Duodenal mucosa (tissue), 2 donors: ENCODE measurements at regions not wholly inside any gene's neighbourhood (a gene's known extent, or its start where the extent isn't known, plus 50 kb on each side); places are given as distances from the start of the nearest gene placed in this dataset.
"Not testable (repeated sequence)": the region's sequence is repeated elsewhere in the genome, so short reads cannot be mapped to it uniquely, and the experiment has no call there.

Experiments
- H3K27ac ChIP-seq: one replicate; pipeline ENCODE4 v1.7.0; 2013; ENCODE audit warnings: low read depth, low read length
- H3K27me3 ChIP-seq, 2 donors: one replicate each; pipeline ENCODE4 v1.7.0; 2013; ENCODE audit warnings: low read length in 2 of 2, control low read depth in 1 of 2; ENCODE audit not compliant: insufficient read depth in 2 of 2, control insufficient read depth in 1 of 2
- H3K36me3 ChIP-seq, 2 donors: one replicate each; pipeline ENCODE4 v1.7.0; 2013; ENCODE audit warnings: low read length in 2 of 2, control low read depth in 1 of 2; ENCODE audit not compliant: insufficient read depth in 2 of 2, control insufficient read depth in 1 of 2
- H3K4me1 ChIP-seq, 2 donors: one replicate each; pipeline ENCODE4 v1.7.0; 2013; ENCODE audit warnings: low read length in 2 of 2, control low read depth in 1 of 2; ENCODE audit not compliant: insufficient read depth in 2 of 2, control insufficient read depth in 1 of 2
- H3K4me3 ChIP-seq, 2 donors: one replicate each; pipeline ENCODE4 v1.7.0; 2013; ENCODE audit warnings: low read length in 2 of 2, low read depth in 1 of 2
- H3K9ac ChIP-seq, 2 donors: one replicate each; pipeline ENCODE4 v1.7.0; 2013; ENCODE audit warnings: low read length in 2 of 2, low read depth in 1 of 2
- H3K9me3 ChIP-seq, 2 donors: one replicate each; pipeline ENCODE4 v1.7.0; 2013; ENCODE audit warnings: low read length in 2 of 2, control low read depth in 1 of 2; ENCODE audit not compliant: control insufficient read depth in 1 of 2

DNA sequence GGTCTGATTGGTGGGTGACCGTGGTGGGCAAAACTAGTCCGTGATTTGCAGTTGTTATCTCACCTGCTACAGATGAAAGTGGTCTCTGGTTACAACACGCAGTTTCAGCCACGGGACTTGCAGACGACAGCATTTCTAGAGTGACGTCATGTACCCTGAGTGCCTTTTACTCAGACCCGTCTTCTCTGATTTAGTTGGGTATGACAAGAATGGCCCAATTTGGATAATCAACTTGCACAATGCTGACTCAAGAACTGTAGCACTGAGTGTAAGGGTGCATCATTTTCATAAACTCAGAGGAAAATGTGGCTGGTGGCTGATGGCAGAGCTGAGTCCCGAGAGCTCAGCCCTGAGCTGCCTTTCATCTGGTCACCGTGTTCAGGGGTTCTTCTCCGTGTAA is 281.4 kb upstream of the FRG1 start:
- Histone ChIP-seq H3K27me3 (no peaks in the 10 kb centered on the region), H3K36me3 (no peaks in the 10 kb centered on the region), H3K27ac (no peak overlapping the region), H3K4me1 (no peaks in the 10 kb centered on the region), H3K9me3 (no peaks in the 10 kb centered on the region), H3K4me3 (no peak overlapping the region), H3K9ac (no peak overlapping the region)

DNA sequence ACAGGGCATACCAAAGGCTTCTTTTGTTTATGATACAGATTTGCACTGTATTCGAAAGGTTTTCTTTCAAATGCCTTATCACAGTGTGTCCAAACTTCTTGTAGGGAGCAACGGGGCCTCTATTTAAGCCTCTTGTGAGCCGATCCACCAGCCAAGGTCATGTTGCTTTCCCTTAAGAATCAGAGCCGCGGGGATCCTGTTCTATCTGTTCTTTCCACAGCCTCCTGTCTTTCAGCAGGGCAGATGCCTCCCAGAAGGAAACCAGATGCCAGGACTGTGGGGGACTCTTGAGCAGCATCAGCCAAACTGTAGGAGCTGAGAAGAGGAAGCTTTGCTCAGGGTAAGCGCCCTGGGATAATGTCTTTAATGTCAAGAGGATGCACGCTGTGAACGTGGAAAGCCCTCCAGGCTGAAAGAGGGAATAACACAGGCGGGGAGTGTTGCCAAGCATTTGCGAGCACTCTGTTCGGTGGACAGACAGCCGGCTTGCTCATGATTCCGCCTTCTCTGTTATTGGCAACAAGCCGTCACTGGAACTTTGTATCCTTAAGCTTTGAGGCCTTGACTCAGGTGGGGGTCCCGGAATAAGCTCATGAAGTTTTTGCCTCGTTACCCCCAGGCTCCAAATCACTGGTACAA is 279.8 kb upstream of the FRG1 start:
- no peak overlapping the region for H3K27ac ChIP-seq
- H3K36me3 ChIP-seq: no peaks in the 10 kb centered on the region
- H3K4me3 ChIP-seq: no peak overlapping the region
- H3K9me3 ChIP-seq: no peaks in the 10 kb centered on the region
- H3K4me1 ChIP-seq: no peaks in the 10 kb centered on the region
- H3K9ac ChIP-seq: no peak overlapping the region
- H3K27me3 ChIP-seq: no peaks in the 10 kb centered on the region

- no peak overlapping the region for H3K27ac ChIP-seq
- no peaks in the 10 kb centered on the region for H3K27me3 ChIP-seq
- H3K9ac ChIP-seq: no peak overlapping the region
Measured at GRCh38 chr4:189664693-189665250, 275.9 kb upstream of the FRG1 start.

DNA sequence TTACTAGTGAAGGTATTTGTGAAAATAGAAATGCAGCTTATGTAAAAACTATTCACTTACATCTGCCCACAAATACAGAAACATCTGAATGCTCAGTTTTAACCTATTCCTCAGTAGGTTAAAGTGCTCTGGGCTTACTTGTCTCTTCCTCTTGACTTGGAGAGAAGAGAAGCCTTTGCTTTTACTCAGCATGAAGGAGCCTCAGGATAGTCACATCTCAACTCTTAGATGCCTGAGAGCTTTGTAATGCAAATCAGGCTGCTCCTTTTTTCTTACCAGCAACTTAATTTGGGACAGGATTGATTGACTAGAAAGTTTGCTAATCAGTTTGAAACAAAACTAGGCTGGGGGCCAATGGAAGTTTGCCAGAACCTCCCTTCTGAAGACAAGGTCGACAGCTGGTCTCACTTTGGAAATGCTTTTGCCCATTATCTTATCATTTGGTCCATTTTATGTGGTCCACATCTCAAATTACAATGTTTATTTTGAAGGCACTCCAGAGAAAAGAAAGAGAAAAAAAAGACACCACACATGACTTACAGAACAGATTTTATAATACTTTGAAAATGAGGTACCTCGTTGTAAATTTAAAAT is 274.9 kb upstream of the FRG1 start:
- H3K27me3 ChIP-seq, H3K36me3 ChIP-seq, H3K27ac ChIP-seq, H3K9me3 ChIP-seq, H3K4me1 ChIP-seq, H3K9ac ChIP-seq, H3K4me3 ChIP-seq: not testable (repeated sequence)

More at GRCh38 chr4:189664693-189665250, 275.9 kb upstream of the FRG1 start:
- Histone ChIP-seq H3K36me3 (no peaks in the 10 kb centered on the region), H3K9me3 (no peaks in the 10 kb centered on the region), H3K4me3 (no peak overlapping the region), H3K4me1 (no peaks in the 10 kb centered on the region)

- not testable (repeated sequence) for H3K4me3 ChIP-seq, H3K27ac ChIP-seq, H3K36me3 ChIP-seq, H3K9me3 ChIP-seq, H3K9ac ChIP-seq, H3K27me3 ChIP-seq, H3K4me1 ChIP-seq
Measured at GRCh38 chr4:189667386-189667785, 273.3 kb upstream of the FRG1 start.

- H3K9ac ChIP-seq, H3K27me3 ChIP-seq, H3K4me1 ChIP-seq, H3K9me3 ChIP-seq, H3K27ac ChIP-seq, H3K4me3 ChIP-seq, H3K36me3 ChIP-seq: not testable (repeated sequence)
Measured at GRCh38 chr4:189697675-189698245, 242.9 kb upstream of the FRG1 start.

DNA sequence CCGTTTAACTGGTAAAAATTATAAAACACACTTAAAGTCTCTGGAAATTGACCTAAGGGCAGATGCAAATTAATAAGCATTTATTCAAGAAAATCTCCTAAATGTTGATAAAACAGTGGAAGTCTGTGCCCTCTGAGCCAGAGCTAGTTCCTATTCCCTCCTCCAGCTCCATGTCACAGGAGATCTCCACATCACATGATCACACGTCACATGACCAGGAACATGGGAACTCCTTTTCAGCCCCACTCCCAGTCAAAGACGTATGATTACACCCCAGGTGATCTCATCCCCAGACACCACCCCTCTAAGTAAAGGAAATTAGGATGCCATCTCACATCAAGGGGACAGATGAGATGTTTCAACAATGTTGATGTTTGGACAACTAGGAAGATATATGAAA is 237.7 kb upstream of the FRG1 start:
- not testable (repeated sequence) for H3K9me3 ChIP-seq, H3K36me3 ChIP-seq, H3K4me1 ChIP-seq, H3K4me3 ChIP-seq, H3K27me3 ChIP-seq, H3K9ac ChIP-seq, H3K27ac ChIP-seq

- H3K4me1 ChIP-seq, H3K4me3 ChIP-seq, H3K27ac ChIP-seq: not testable (repeated sequence)
Measured at GRCh38 chr4:189706821-189707220, 233.9 kb upstream of the FRG1 start.

DNA sequence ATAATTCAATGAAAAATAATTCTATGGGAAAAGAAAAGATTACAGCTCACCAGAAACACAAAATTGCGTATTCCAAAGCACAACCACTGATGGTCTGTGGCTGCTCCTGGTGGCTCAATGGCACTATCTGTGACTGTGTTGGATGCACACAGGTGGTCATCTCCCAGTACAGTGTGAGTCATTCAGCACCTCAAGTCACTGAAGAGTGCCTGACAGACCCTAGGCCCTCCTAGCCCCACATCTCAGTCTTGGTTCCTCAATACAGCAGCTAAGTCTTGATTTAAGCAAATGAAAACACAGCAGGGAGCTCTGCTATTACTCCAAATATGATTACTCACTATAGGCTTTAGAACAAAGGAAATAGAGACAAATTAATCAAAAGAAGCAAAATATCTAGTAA is 233.4 kb upstream of the FRG1 start:
- H3K4me1 ChIP-seq, H3K4me3 ChIP-seq, H3K9ac ChIP-seq, H3K36me3 ChIP-seq, H3K27me3 ChIP-seq, H3K9me3 ChIP-seq, H3K27ac ChIP-seq: not testable (repeated sequence)

More at GRCh38 chr4:189706821-189707220, 233.9 kb upstream of the FRG1 start:
- not testable (repeated sequence) for H3K9me3 ChIP-seq, H3K36me3 ChIP-seq, H3K9ac ChIP-seq, H3K27me3 ChIP-seq

- H3K36me3 ChIP-seq, H3K27me3 ChIP-seq, H3K27ac ChIP-seq, H3K4me3 ChIP-seq, H3K4me1 ChIP-seq, H3K9me3 ChIP-seq, H3K9ac ChIP-seq: not testable (repeated sequence)
Measured at GRCh38 chr4:189711956-189712355, 228.7 kb upstream of the FRG1 start.
